ENCODE measurements at regions not wholly inside any gene's neighbourhood (a gene's known extent, or its start where the extent isn't known, plus 50 kb on each side); places are given as distances from the start of the nearest gene placed in this dataset.

DNA sequence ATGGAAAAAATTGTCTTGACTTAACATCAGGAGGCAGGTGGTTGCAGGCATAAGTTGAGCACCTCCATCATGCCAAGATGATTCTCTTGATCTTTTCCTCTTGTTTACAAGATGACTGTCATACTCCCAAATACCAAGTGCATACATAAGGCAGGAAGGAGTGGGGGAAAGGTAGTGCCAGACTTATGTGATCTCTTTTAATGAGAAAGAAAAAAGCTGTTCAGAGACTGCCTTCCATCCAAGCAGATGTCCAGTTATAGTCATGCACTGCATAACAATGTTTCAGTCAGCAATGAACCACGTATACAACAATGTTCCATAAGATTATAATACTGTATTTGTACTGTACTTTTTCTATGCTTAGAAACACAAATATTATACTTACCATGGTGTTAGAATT, 135.7 kb downstream of the EHF start:
- Histone ChIP-seq H3K9me3 (peaks cover 0 to 5% (median 0%) of the 10 kb centered on the region in 12 donors), H3K36me3 (no peaks in the 10 kb centered on the region), H3K4me3 (no peak overlapping the region), H3K4me1 (no peaks in the 10 kb centered on the region), H3K27me3 (peaks cover 0 to 6% (median 0%) of the 10 kb centered on the region in 9 donors), H3K27ac (no peak overlapping the region)
- WGBS, 4 donors = 35 to 73% (median 67%) methylated on average over 1 of the region's 1 CpG
- ATAC-seq (no peak), DNase-seq (no peak)
- intact Hi-C loops (cut with DNase I) = no loop called here
- no peak for TF ChIP-seq POLR2A (IDR thresholded peaks at IDR 0.05)
- TF ChIP-seq, protein P1, sequence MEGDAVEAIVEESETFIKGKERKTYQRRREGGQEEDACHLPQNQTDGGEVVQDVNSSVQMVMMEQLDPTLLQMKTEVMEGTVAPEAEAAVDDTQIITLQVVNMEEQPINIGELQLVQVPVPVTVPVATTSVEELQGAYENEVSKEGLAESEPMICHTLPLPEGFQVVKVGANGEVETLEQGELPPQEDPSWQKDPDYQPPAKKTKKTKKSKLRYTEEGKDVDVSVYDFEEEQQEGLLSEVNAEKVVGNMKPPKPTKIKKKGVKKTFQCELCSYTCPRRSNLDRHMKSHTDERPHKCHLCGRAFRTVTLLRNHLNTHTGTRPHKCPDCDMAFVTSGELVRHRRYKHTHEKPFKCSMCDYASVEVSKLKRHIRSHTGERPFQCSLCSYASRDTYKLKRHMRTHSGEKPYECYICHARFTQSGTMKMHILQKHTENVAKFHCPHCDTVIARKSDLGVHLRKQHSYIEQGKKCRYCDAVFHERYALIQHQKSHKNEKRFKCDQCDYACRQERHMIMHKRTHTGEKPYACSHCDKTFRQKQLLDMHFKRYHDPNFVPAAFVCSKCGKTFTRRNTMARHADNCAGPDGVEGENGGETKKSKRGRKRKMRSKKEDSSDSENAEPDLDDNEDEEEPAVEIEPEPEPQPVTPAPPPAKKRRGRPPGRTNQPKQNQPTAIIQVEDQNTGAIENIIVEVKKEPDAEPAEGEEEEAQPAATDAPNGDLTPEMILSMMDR (IDR thresholded peaks at IDR 0.05) = no peak

DNA sequence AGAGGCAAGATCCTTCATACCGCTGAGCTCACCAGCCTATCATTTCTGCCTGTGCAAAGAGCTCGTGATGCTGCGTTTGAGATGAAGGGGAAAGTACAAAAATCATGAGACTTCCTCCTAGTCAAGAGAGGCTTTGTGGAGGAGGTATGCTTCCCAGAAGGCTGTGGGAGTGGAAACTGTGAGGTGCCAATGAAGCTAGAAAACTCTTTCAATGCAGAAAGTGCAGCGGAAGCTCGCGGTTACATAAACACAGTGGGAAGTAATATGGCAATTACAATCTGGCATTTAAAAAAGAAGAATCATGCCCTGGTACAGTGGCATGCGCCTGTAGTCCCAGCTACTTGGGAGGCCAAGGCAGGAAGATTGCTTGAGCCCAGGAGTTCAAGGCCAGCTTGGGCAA, 134.8 kb downstream of the EHF start:
- no peak for TF ChIP-seq POLR2A (IDR thresholded peaks at IDR 0.05)
- TF ChIP-seq, protein P1 (IDR thresholded peaks at IDR 0.05) = no peak
- ATAC-seq (no peak), DNase-seq (no peak)
- Histone ChIP-seq H3K27ac (no peak overlapping the region), H3K27me3 (peaks cover 0 to 6% (median 0%) of the 10 kb centered on the region in 9 donors), H3K4me3 (no peak overlapping the region), H3K9me3 (peaks cover 0 to 5% (median 0%) of the 10 kb centered on the region in 12 donors), H3K4me1 (peaks cover 0 to under 1% (median 0%) of the 10 kb centered on the region in 12 donors), H3K36me3 (no peaks in the 10 kb centered on the region)
- WGBS, 4 donors = 82 to 92% (median 83%) methylated on average over 7 of the region's 7 CpGs
- intact Hi-C loops (cut with DNase I) = no loop called here

- intact Hi-C loops (cut with DNase I) = no loop called here
- H3K36me3 ChIP-seq = no peaks in the 10 kb centered on the region
- DNase-seq = no peak
- no peak for ATAC-seq
- H3K4me1 ChIP-seq = peaks cover 0 to 9% (median 0%) of the 10 kb centered on the region in 12 donors
- no peaks in the 10 kb centered on the region for H3K9me3 ChIP-seq
- no peak overlapping the region for H3K4me3 ChIP-seq
- H3K27me3 ChIP-seq = peaks cover 0 to 6% (median 0%) of the 10 kb centered on the region in 9 donors
- no peak for TF ChIP-seq POLR2A (IDR thresholded peaks at IDR 0.05)
- TF ChIP-seq, protein P1 (IDR thresholded peaks at IDR 0.05) = no peak
- WGBS, 4 donors = 86 to 93% (median 88%) methylated on average over 8 of the region's 8 CpGs
- H3K27ac ChIP-seq = no peak overlapping the region
These were observed 133.4 kb downstream of the EHF start for GRCh38 chr11:34754171-34754823.

GRCh38 chr11:34750692-34751405, 130.0 kb downstream of the EHF start:
- H3K27ac ChIP-seq = peak overlapping the region in 2 of 12 donors; percentile 14 to 53

More at GRCh38 chr11:34750692-34751405, 130.0 kb downstream of the EHF start:
- peaks cover 0 to 9% (median 0%) of the 10 kb centered on the region in 12 donors for H3K4me1 ChIP-seq
- ATAC-seq (no peak), DNase-seq (no peak)
- 66 to 93% (median 81%) methylated on average over 1 of the region's 1 CpG for WGBS, 4 donors
- H3K4me3 ChIP-seq = no peak overlapping the region
- intact Hi-C loops (cut with DNase I) = no loop called here
- no peaks in the 10 kb centered on the region for H3K27me3 ChIP-seq
- no peaks in the 10 kb centered on the region for H3K36me3 ChIP-seq
- H3K9me3 ChIP-seq = no peaks in the 10 kb centered on the region
- TF ChIP-seq POLR2A (IDR thresholded peaks at IDR 0.05) = no peak
- TF ChIP-seq, protein P1 (IDR thresholded peaks at IDR 0.05) = no peak

All from heart left ventricle (tissue), 16 donors.